GM18861 (cell line): ENCODE measurements at regions not wholly inside any gene's neighbourhood (a gene's known extent, or its start where the extent isn't known, plus 50 kb on each side); places are given as distances from the start of the nearest gene placed in this dataset.
"Not testable (repeated sequence)": the region's sequence is repeated elsewhere in the genome, so short reads cannot be mapped to it uniquely, and the experiment has no call there.

ENCODE experiments used
- ATAC-seq: cut with Tn5 transposase; IDR thresholded peaks from one replicate; pipeline ENCODE4 v1.9.1; 2021; ENCODE audit not compliant: unreplicated experiment

- no peak for ATAC-seq
Measured at GRCh38 chr12:30578426-30578825, 117.2 kb downstream of the IPO8 start.

- no peak for ATAC-seq
Measured at GRCh38 chr12:30573145-30573544, 122.5 kb downstream of the IPO8 start.

- no peak for ATAC-seq
Measured at GRCh38 chr12:30570211-30570890, 125.3 kb downstream of the IPO8 start.

- ATAC-seq, result no peak
Measured at GRCh38 chr12:30569426-30569825, 126.2 kb downstream of the IPO8 start.

GRCh38 chr12:30568453-30568852 lies 127.2 kb downstream of the IPO8 start:
- ATAC-seq, result no peak

- no peak for ATAC-seq
Measured at GRCh38 chr12:30567082-30567481, 128.6 kb downstream of the IPO8 start.

- no peak for ATAC-seq
Measured at GRCh38 chr12:30564394-30564793, 131.3 kb downstream of the IPO8 start.

- no peak for ATAC-seq
Measured at GRCh38 chr12:30548203-30548602, 147.5 kb downstream of the IPO8 start.

- no peak for ATAC-seq
Measured at GRCh38 chr12:30546121-30546520, 149.5 kb downstream of the IPO8 start.

- ATAC-seq, result not testable (repeated sequence)
Measured at GRCh38 chr12:30544704-30545103, 151.0 kb downstream of the IPO8 start.

GRCh38 chr12:30537228-30537627 lies 158.4 kb downstream of the IPO8 start:
- no peak for ATAC-seq

- ATAC-seq, result no peak
Measured at GRCh38 chr12:30533558-30534265, 162.0 kb downstream of the IPO8 start.

- no peak for ATAC-seq
Measured at GRCh38 chr12:30531731-30532678, 163.7 kb downstream of the IPO8 start.

GRCh38 chr12:30529489-30530269 lies 166.0 kb downstream of the IPO8 start:
- ATAC-seq, result no peak

GRCh38 chr12:30525171-30525570 lies 170.5 kb downstream of the IPO8 start:
- no peak for ATAC-seq

- ATAC-seq, result not testable (repeated sequence)
Measured at GRCh38 chr12:30520285-30520684, 175.4 kb downstream of the IPO8 start.

- ATAC-seq, result no peak
Measured at GRCh38 chr12:30519535-30519934, 176.1 kb downstream of the IPO8 start.

- ATAC-seq, result no peak
Measured at GRCh38 chr12:30517320-30517719, 178.3 kb downstream of the IPO8 start.

GRCh38 chr12:30515351-30515750 lies 180.3 kb downstream of the IPO8 start:
- no peak for ATAC-seq

GRCh38 chr12:30514666-30515065 lies 181.0 kb downstream of the IPO8 start:
- ATAC-seq, result no peak
